ENCODE measurements at regions not wholly inside any gene's neighbourhood (a gene's known extent, or its start where the extent isn't known, plus 50 kb on each side); places are given as distances from the start of the nearest gene placed in this dataset.
"Not testable (repeated sequence)": the region's sequence is repeated elsewhere in the genome, so short reads cannot be mapped to it uniquely, and the experiment has no call there.

GRCh38 chr14:37698840-37699777 is 103.7 kb downstream of the TTC6 start:
- TF ChIP-seq ZNF274 (IDR thresholded peaks at IDR 0.05; ENCODE audit: low read depth, low read length) = no peak
- no peak overlapping the region for H3K4me3 ChIP-seq (ENCODE audit: low read length)

GRCh38 chr14:37707716-37708115 is 112.3 kb downstream of the TTC6 start:
- no peak overlapping the region for H3K4me3 ChIP-seq (ENCODE audit: low read length)
- no peak for TF ChIP-seq ZNF274 (IDR thresholded peaks at IDR 0.05; ENCODE audit: low read depth, low read length)

- H3K4me3 ChIP-seq (ENCODE audit: low read length) = no peak overlapping the region
- no peak for TF ChIP-seq ZNF274 (IDR thresholded peaks at IDR 0.05; ENCODE audit: low read depth, low read length)
These were observed 113.1 kb downstream of the TTC6 start for GRCh38 chr14:37708481-37708880.

GRCh38 chr14:37709419-37710195 is 114.2 kb downstream of the TTC6 start:
- no peak for TF ChIP-seq ZNF274 (IDR thresholded peaks at IDR 0.05; ENCODE audit: low read depth, low read length)
- no peak overlapping the region for H3K4me3 ChIP-seq (ENCODE audit: low read length)

- no peak for TF ChIP-seq ZNF274 (IDR thresholded peaks at IDR 0.05; ENCODE audit: low read depth, low read length)
- H3K4me3 ChIP-seq (ENCODE audit: low read length) = no peak overlapping the region
These were observed 116.0 kb downstream of the TTC6 start for GRCh38 chr14:37711356-37711830.

DNA sequence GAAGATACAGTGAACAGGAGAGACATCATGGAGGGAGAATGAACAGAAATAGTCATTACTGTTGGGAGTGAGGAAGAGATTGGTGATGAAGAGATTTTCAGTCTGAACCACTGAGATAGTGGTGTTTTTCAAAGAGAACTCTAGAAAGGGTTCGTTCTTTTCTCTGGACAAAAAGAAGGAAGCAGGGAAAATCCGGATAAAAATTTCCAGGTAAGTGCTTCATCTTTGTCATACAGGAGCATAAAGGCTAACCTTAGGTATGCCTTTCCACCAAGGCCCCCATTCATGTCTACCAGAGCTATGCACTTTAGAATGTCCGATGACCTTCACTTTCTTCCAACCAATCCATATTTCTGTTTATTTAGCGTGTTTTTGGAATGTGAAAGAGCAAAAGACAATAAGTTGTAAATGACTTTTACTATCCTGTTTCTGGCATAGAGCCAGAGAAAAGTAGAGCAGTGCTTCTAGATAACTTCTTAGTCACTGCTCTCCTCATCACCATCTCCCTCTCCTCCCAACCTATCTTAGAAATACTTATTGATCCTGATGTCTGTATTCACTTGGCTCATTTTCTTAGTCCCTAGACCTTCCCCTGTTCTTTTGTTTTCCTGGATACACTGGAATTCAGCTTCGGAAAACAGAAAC is 116.5 kb downstream of the TTC6 start:
- no peak for TF ChIP-seq ZNF274 (IDR thresholded peaks at IDR 0.05; ENCODE audit: low read depth, low read length)
- no peak overlapping the region for H3K4me3 ChIP-seq (ENCODE audit: low read length)

DNA sequence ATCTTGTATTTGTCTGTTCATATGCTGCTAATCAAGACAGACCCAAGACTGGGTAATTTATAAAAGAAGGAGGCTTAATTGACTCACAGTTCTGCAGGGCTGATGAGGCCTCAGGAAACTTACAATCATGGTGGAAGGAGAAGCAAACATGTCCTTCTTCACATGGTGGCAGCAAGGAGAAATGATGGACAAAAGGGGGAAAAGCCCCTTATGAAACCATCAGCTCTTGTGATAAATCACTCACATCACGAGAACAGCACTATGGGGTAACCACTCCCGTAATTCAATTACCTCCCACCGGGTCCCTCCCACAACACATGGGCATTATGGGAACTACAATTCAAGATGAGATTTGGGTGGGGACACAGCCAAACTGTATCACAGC is 117.0 kb downstream of the TTC6 start:
- not testable (repeated sequence) for H3K4me3 ChIP-seq (ENCODE audit: low read length)

DNA sequence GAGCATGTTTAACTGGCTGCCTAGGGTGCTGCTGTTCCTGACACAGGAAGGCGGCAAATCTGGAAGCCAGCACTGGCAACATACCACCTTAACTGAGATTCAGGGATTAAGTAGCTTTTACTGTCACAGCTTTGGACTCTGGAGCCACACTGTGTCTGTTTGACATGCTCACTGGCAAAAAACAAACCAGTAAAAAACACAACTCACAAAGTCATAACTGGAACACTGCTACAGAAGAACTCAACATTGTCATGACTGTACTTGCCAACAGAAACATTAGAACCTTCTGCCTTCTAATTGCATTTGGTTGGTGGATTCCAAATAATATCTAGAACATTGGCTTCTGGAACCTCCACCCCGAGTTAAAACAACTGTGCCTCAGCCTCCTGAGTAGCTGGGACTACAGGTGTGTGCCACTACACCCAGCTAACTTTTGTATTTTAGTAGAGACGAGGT is 117.6 kb downstream of the TTC6 start:
- no peak for TF ChIP-seq ZNF274 (IDR thresholded peaks at IDR 0.05; ENCODE audit: low read depth, low read length)
- no peak overlapping the region for H3K4me3 ChIP-seq (ENCODE audit: low read length)

DNA sequence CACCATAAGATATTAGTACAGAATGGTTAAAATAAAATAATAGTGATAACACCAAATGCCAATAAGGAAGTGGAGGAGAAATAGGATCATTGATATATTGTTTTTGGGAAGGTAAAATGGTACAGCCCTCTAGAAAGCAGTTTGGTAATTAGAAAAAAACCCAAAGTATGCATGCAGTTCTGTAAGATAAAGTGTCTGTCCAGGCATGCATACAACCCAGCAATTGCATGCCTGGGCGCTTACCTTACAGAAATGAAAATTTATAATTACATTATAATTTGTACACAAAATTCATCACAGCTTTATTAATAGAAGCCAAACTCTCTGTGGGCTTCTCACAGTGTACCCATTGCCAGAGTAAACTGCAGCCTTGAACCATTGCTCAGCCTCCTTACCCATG is 124.7 kb downstream of the TTC6 start:
- no peak overlapping the region for H3K4me3 ChIP-seq (ENCODE audit: low read length)
- TF ChIP-seq ZNF274 (IDR thresholded peaks at IDR 0.05; ENCODE audit: low read depth, low read length) = no peak

GRCh38 chr14:37721976-37722659 is 126.7 kb downstream of the TTC6 start:
- TF ChIP-seq ZNF274 (IDR thresholded peaks at IDR 0.05; ENCODE audit: low read depth, low read length) = no peak
- no peak overlapping the region for H3K4me3 ChIP-seq (ENCODE audit: low read length)

- no peak overlapping the region for H3K4me3 ChIP-seq (ENCODE audit: low read length)
- TF ChIP-seq ZNF274 (IDR thresholded peaks at IDR 0.05; ENCODE audit: low read depth, low read length) = no peak
These were observed 128.1 kb downstream of the TTC6 start for GRCh38 chr14:37723515-37723914.

DNA sequence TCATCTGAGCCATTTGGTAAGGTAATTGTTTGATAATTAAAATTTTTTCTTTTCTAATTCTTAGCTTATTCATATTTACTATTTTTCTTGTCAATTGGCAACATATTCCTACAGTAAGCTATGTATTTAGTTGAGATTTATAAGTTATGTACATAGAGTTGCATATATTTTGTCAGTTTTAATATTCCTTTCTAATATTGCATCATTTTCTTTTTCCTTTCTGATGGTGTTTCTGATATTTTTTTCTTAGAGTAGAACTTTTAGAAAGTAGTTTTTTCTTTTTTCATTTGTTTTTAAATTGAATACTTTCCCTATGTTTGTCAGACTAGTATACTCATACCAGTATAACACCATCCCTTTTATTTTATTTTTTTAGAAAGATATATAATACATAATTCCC is 131.3 kb downstream of the TTC6 start:
- no peak for TF ChIP-seq ZNF274 (IDR thresholded peaks at IDR 0.05; ENCODE audit: low read depth, low read length)

DNA sequence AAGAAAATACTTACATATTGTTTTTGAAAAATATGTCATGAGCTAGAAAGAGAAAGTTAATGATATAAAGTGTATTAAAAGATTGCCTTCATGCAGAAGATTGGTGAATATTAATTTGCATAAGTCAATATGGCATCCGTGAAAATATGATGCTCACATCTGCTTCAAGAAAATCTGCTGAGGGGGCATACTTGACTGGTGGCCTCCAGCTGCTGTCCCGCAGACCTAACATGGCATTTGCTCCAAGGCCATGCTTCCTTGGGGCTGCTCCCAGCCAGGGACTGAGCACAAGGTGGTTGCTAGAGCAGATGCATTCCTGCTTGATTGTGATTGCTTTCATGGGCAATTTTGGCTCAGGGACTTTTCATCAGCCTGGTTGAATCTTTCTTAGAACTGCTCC is 133.8 kb downstream of the TTC6 start:
- TF ChIP-seq ZNF274 (IDR thresholded peaks at IDR 0.05; ENCODE audit: low read depth, low read length) = no peak
- no peak overlapping the region for H3K4me3 ChIP-seq (ENCODE audit: low read length)

More for the DNA sequence above, 131.3 kb downstream of the TTC6 start:
- no peak overlapping the region for H3K4me3 ChIP-seq (ENCODE audit: low read length)

DNA sequence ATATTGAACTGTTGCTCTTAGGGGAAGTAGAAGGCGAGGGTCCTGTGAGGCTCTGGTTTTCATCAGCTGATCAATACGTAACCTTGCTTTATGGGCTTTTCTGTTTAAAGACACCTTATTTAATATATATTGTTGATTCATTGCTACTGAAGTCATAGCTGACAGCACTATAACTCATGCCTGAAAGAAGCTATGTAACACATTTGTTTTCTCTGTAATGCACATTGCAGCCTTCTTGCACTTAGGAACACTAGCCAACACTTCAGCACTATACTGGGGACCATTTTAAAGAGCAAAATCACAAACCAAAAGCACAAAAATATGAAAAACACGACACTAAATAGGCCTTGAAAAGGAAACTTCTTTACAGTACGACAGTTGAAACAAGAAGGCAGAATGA is 135.7 kb downstream of the TTC6 start:
- TF ChIP-seq ZNF274 (IDR thresholded peaks at IDR 0.05; ENCODE audit: low read depth, low read length) = no peak
- H3K4me3 ChIP-seq (ENCODE audit: low read length) = no peak overlapping the region

Data from GM08714 (cell line).